Superior temporal gyrus (tissue), 1 donor: ENCODE measurements at regions not wholly inside any gene's neighbourhood (a gene's known extent, or its start where the extent isn't known, plus 50 kb on each side); places are given as distances from the start of the nearest gene placed in this dataset.

Experiments
- DNase-seq: peaks from one replicate; pipeline ENCODE4 v3.0.0-alpha.2; 2016; ENCODE audit errors: extremely low spot score

- no peak for DNase-seq
Measured at GRCh38 chr2:184527058-184527457, 71.3 kb upstream of the ZNF804A start.

GRCh38 chr2:184528119-184528518 lies 70.2 kb upstream of the ZNF804A start:
- DNase-seq = no peak

- no peak for DNase-seq
Measured at GRCh38 chr2:184530239-184530638, 68.1 kb upstream of the ZNF804A start.

GRCh38 chr2:184530959-184531358 lies 67.4 kb upstream of the ZNF804A start:
- DNase-seq = no peak

- no peak for DNase-seq
Measured at GRCh38 chr2:184532551-184532950, 65.8 kb upstream of the ZNF804A start.

- no peak for DNase-seq
Measured at GRCh38 chr2:184534986-184535385, 63.3 kb upstream of the ZNF804A start.

GRCh38 chr2:184540246-184540789 lies 58.0 kb upstream of the ZNF804A start:
- no peak for DNase-seq

GRCh38 chr2:184541591-184541990 lies 56.7 kb upstream of the ZNF804A start:
- no peak for DNase-seq

GRCh38 chr2:184543832-184544231 lies 54.5 kb upstream of the ZNF804A start:
- DNase-seq = no peak
